Muscle layer of colon (tissue), 2 donors: ENCODE measurements at regions not wholly inside any gene's neighbourhood (a gene's known extent, or its start where the extent isn't known, plus 50 kb on each side); places are given as distances from the start of the nearest gene placed in this dataset.
"Not testable (repeated sequence)": the region's sequence is repeated elsewhere in the genome, so short reads cannot be mapped to it uniquely, and the experiment has no call there.

Experiments
- H3K27ac ChIP-seq: one replicate; pipeline ENCODE4 v1.7.0; 2013; ENCODE audit warnings: low read depth, mild to moderate bottlenecking, low read length, moderate library complexity
- H3K27me3 ChIP-seq, 2 donors: one replicate each; pipeline ENCODE4 v1.7.0; 2013; ENCODE audit warnings: low read length in 2 of 2, mild to moderate bottlenecking in 2 of 2; ENCODE audit not compliant: insufficient read depth in 2 of 2, control insufficient read depth in 1 of 2
- H3K36me3 ChIP-seq: one replicate; pipeline ENCODE4 v1.7.0; 2013; ENCODE audit warnings: mild to moderate bottlenecking, low read length; ENCODE audit not compliant: insufficient read depth
- H3K4me1 ChIP-seq: one replicate; pipeline ENCODE4 v1.7.0; 2013; ENCODE audit warnings: mild to moderate bottlenecking, low read length; ENCODE audit not compliant: insufficient read depth
- H3K4me3 ChIP-seq, 2 donors: one replicate each; pipeline ENCODE4 v1.7.0; 2013; ENCODE audit warnings: low read length in 2 of 2, low read depth in 1 of 2, mild to moderate bottlenecking in 1 of 2, moderate library complexity in 1 of 2
- H3K9ac ChIP-seq: one replicate; pipeline ENCODE4 v1.7.0; 2013; ENCODE audit warnings: low read length
- H3K9me3 ChIP-seq: one replicate; pipeline ENCODE4 v1.7.0; 2013; ENCODE audit warnings: mild to moderate bottlenecking, low read length
- donor health status: abdominal sarcoma.
- donor health status: Adenocarcinoma of cecum.

DNA sequence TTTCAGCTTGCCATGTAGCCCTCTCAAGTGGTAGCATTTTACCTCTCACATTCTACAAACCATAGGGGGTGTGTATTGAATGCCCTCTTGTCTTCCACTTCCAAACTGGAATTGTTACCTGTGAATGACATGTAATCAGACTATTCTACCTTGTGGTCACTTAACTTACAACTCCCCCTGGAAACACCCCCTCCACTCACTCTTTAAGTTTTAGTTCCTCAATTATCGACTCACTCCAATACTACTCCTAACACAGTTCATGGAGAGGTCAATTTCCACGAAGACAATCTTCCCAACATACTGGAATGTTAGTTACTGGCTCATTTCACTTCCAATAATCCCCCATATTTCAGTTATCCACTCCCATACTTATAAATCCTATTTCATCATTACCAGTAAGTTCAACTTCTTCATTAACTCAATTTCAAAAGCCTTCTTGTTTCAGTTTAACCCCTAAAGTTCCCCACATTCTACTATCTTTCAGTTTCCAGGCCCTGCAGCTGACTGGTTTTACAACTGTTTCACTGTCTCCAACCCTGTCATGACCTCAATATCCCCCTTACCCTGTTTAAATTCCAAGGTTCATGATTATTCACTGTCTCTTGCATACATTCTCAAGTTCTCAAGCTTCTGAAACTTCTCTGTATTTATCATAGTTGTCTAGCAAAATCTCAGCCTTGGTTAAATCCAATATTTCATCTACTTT lies 92.5 kb downstream of the C11orf87 start:
- no peak overlapping the region for H3K27ac ChIP-seq
- no peak overlapping the region for H3K9ac ChIP-seq
- H3K4me1 ChIP-seq = no peaks in the 10 kb centered on the region
- H3K36me3 ChIP-seq = no peaks in the 10 kb centered on the region
- H3K4me3 ChIP-seq = no peak overlapping the region
- H3K27me3 ChIP-seq = no peaks in the 10 kb centered on the region
- no peaks in the 10 kb centered on the region for H3K9me3 ChIP-seq

DNA sequence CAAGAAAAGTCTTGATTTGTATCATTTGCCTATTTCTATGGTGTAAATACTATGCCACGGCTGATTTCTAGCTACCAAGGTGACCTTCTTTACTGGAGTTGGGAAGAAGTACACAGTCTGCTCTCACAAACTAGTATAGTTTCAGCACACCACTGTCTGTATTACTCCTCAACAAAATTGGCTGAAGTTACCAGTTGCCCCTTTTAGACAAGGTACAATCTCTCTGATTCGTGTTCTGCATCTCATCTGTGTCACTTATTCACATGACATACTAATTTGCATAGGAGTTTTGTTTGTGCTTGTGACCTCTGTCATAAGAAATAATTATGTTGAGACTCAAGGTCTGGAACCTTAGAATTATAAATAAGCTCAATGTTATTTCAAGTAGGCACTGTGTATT lies 97.3 kb downstream of the C11orf87 start:
- H3K27me3 ChIP-seq = no peaks in the 10 kb centered on the region
- no peaks in the 10 kb centered on the region for H3K4me1 ChIP-seq
- no peaks in the 10 kb centered on the region for H3K36me3 ChIP-seq
- H3K9me3 ChIP-seq = no peaks in the 10 kb centered on the region
- H3K27ac ChIP-seq = no peak overlapping the region
- H3K9ac ChIP-seq = no peak overlapping the region
- no peak overlapping the region for H3K4me3 ChIP-seq

DNA sequence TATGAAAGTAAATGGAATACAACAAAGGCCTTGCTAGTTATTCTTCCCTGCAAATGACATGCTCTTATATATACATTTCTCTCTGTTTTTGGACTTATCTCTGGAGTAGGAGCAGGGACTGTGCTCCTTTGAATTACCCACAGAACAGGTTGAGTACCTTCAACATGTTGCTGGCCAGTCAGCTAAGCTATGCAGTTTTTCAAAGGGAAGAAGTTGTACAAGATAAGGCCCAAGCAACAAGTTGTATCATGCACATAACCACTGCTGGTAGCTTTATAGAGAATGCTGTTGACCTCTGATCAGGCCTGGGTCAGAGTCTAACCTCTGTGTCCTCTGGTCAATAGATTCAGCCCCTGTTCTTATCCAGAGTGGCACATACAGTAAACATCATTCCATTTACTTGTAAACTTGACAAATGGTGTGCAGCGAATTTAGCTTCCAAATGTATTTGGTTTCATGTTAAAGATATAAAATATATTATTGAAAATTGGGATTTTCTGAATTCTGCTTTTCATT lies 99.6 kb downstream of the C11orf87 start:
- no peaks in the 10 kb centered on the region for H3K27me3 ChIP-seq

DNA sequence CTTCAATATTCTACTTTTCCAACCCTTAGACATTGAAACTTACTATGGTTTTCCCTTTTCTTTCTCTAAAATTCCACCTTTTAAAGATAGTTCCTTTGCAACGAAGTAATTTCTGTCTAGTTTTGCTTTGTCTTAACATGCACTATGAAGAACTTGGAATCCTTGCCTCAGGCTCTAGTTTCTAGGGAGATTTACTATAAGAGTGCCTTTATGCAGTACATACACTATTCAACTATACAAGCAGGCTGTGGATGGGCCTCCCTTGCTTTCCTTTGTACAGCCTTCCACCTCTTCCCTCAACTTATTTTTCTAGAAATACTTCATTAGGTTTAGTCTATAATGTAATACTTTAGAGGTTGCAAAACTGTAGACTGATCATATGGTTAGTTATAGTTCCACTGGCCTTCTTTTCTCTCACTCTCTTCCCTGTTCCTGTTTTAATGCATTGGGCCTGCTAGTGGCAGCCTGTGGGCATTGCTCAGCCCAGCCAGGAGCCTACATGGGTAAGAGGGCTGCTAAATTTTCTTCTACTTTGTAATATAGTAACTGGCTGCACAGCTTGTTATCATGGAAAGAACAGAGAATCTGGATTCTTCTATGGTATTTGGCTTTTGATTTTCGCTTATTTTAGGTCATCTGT lies 100.2 kb downstream of the C11orf87 start:
- Histone ChIP-seq H3K4me3 (no peak overlapping the region), H3K9me3 (no peaks in the 10 kb centered on the region)

More for the DNA sequence above, 99.6 kb downstream of the C11orf87 start:
- Histone ChIP-seq H3K9ac (no peak overlapping the region), H3K4me1 (no peaks in the 10 kb centered on the region), H3K9me3 (no peaks in the 10 kb centered on the region), H3K4me3 (no peak overlapping the region), H3K36me3 (no peaks in the 10 kb centered on the region), H3K27ac (no peak overlapping the region)

DNA sequence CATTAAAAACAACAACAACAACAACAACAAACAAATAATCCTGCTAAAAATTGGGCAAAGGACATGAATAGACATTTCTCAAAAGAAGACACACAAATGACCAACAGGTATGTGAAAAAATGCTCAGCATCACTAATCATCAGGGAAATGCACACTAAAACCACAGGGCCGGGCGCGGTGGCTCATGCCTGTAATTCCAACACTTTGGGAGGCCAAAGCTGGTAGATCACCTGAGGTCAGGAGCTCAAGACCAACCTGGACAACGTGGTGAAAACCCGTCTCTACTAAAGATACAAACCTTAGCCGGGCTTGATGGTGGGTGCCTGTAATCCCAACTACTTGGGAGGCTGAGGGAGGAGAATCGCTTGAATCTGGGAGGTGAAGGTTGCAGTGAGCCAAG lies 103.6 kb downstream of the C11orf87 start:
- not testable (repeated sequence) for H3K27me3 ChIP-seq, H3K4me3 ChIP-seq, H3K9me3 ChIP-seq, H3K27ac ChIP-seq, H3K9ac ChIP-seq, H3K36me3 ChIP-seq, H3K4me1 ChIP-seq

More for the DNA sequence above, 100.2 kb downstream of the C11orf87 start:
- Histone ChIP-seq H3K27me3 (no peaks in the 10 kb centered on the region), H3K27ac (no peak overlapping the region), H3K36me3 (no peaks in the 10 kb centered on the region), H3K4me1 (no peaks in the 10 kb centered on the region), H3K9ac (no peak overlapping the region)

DNA sequence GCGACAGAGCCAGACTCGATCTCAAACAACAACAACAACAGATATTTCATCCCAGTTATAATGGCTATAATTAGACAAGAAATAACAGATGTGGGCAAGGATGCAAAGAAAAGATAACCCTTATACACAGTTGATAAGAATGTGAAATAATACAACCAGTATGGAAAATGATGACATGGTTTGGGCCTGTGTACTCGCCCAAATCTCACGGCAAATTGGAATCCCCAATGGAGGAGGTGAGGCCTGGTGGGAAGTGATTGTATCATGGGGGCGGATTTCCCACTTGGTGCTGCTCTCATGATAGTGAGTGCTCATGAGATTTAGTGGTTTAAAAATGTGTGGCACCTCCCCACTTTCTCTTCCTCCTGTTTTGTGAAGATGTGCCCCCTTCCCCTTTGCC lies 104.1 kb downstream of the C11orf87 start:
- Histone ChIP-seq H3K4me3 (no peak overlapping the region), H3K9ac (no peak overlapping the region), H3K36me3 (no peaks in the 10 kb centered on the region), H3K27me3 (no peaks in the 10 kb centered on the region), H3K9me3 (no peaks in the 10 kb centered on the region), H3K4me1 (no peaks in the 10 kb centered on the region), H3K27ac (no peak overlapping the region)

DNA sequence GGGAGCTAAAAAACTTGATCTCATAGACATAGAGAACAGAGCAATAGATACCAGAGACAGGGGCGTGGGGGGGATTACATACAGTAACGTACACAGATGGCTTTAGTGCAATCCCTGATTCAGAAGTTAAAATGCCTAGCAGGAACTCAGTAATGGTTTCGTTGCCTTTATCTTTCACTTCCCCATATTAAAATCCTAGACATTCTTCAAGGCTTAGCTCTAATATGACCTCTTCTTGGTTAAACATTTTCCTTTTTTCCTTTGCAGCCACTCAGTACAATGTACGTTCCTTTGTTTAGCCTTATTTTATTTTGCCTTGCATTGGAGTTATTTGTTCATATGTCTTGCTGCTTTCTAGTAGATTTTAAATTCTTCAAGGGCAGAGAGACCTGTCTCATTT lies 104.9 kb downstream of the C11orf87 start:
- no peak overlapping the region for H3K27ac ChIP-seq
- H3K4me1 ChIP-seq = no peaks in the 10 kb centered on the region
- no peak overlapping the region for H3K9ac ChIP-seq
- H3K9me3 ChIP-seq = no peaks in the 10 kb centered on the region
- no peaks in the 10 kb centered on the region for H3K27me3 ChIP-seq
- H3K36me3 ChIP-seq = no peaks in the 10 kb centered on the region
- no peak overlapping the region for H3K4me3 ChIP-seq

DNA sequence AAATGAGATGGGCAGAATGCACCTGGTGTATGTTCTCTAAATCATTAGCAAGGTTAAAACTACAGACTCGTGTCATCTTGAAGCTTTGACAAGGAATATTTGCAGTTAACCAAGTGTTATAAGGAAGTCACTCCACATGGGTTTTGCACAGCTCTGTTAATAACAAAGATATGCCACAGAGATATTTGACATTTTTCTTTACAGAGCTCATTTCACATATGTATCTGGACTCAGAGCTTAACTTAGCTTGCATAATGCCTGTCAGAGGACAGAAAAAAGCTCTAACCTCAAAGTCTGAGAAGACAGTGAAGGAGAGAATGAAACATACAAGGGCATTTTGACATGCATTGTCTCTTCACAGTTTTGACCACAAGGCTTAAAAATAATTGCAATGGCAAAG lies 105.5 kb downstream of the C11orf87 start:
- no peak overlapping the region for H3K9ac ChIP-seq
- H3K4me3 ChIP-seq = no peak overlapping the region
- H3K27ac ChIP-seq = no peak overlapping the region
- H3K4me1 ChIP-seq = no peaks in the 10 kb centered on the region
- H3K36me3 ChIP-seq = no peaks in the 10 kb centered on the region
- H3K9me3 ChIP-seq = no peaks in the 10 kb centered on the region
- no peaks in the 10 kb centered on the region for H3K27me3 ChIP-seq

DNA sequence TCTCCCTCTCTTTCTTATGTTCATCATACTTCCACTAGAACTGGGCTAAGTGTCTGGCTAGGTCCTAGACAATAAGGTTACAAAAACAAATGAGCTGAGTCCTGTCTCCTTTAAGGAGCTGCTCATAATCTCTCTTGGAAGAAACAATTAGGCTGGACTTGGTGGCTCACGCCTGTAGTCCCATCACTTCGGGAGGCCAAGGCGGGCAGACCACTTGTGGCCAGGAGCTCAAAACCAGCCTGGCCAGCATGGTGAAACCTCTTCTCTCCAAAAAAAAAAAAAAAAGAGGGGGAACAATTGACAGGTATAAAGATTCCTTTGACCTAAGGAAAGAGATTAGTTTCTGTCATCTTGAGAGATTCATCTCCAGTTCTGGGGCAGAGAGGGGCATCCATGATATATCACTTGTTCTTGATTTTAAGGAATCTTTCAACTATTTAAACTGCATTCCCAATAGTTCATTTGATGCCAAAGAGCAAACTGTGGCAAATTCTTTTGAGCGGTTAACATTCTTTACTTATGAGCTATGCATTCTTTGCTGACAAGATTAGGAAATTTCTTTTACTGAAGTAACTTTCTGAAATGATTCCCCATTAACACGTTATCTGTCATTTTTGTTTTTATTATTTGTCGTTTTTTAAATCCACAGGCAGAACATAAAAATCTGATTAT lies 125.5 kb downstream of the C11orf87 start:
- Histone ChIP-seq H3K36me3 (no peaks in the 10 kb centered on the region), H3K9ac (no peak overlapping the region), H3K27me3 (no peaks in the 10 kb centered on the region), H3K9me3 (no peaks in the 10 kb centered on the region), H3K4me1 (no peaks in the 10 kb centered on the region), H3K27ac (no peak overlapping the region), H3K4me3 (no peak overlapping the region)

DNA sequence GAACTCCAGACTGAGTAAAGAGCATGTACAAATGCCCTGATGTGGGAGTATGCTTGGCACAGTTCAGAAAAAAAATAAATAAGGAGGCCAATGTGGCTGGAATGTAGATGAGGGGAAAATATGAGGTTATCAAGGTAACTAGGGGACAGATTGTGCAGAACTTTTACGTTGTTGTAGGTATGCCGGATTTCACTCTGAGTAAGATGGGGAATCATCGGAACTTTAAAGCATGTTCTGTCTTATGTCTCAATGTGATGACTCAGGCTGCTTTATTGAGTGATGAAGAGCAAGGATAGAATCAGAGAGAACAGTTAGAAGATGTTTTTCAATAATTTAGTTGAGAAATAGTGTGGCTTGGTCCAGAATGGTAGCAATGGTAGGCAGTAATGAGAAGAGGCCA lies 130.4 kb downstream of the C11orf87 start:
- H3K27ac ChIP-seq = no peak overlapping the region
- H3K27me3 ChIP-seq = no peaks in the 10 kb centered on the region
- H3K36me3 ChIP-seq = no peaks in the 10 kb centered on the region
- H3K9me3 ChIP-seq = no peaks in the 10 kb centered on the region
- no peak overlapping the region for H3K9ac ChIP-seq
- H3K4me1 ChIP-seq = no peaks in the 10 kb centered on the region
- no peak overlapping the region for H3K4me3 ChIP-seq

DNA sequence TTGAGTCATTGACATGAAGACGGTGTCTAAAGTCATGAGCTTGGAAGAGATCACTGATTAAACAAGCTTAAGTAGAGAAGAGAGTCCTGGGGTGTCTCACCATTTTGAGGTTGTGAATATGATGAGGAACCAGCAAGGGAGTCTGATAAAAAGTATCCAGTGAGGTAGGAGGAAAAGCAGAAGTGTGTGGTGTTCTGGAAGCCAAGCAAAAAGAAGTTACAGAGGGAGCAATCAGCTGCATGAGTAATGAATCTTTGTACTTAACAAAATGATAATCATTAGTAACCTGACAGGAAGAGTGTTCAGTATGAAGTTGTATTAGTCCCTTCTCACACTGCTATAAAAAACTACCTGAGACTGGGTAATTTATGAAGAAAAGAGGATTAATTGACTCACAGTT lies 131.3 kb downstream of the C11orf87 start:
- Histone ChIP-seq H3K4me3 (no peak overlapping the region), H3K9me3 (no peaks in the 10 kb centered on the region), H3K4me1 (no peaks in the 10 kb centered on the region), H3K36me3 (no peaks in the 10 kb centered on the region), H3K27me3 (no peaks in the 10 kb centered on the region), H3K9ac (no peak overlapping the region), H3K27ac (no peak overlapping the region)
